ENCODE measurements at regions not wholly inside any gene's neighbourhood (a gene's known extent, or its start where the extent isn't known, plus 50 kb on each side); places are given as distances from the start of the nearest gene placed in this dataset.

- no peaks in the 10 kb centered on the region for H3K9me2 ChIP-seq (replicated peaks; ENCODE audit: control insufficient read depth, low read length)
- H4K20me1 ChIP-seq (ENCODE audit: control insufficient read depth, insufficient read depth, low read depth, low read length) = no peaks in the 10 kb centered on the region
- no peaks in the 10 kb centered on the region for H3K9me3 ChIP-seq (ENCODE audit: control insufficient read depth, insufficient read depth, low read length)
- no peak for TF ChIP-seq EZH2phosphoT487 (IDR thresholded peaks at IDR 0.05; ENCODE audit: borderline replicate concordance, low read length)
- TF ChIP-seq CTCF (IDR thresholded peaks at IDR 0.05; ENCODE audit: low read depth, low read length, poor library complexity, severe bottlenecking) = no peak
- H3K4me3 ChIP-seq (ENCODE audit: low read length) = no peak overlapping the region
- no peak overlapping the region for H3K27ac ChIP-seq (ENCODE audit: low read depth, low read length)
- H3K4me1 ChIP-seq (ENCODE audit: control insufficient read depth, low read length) = no peaks in the 10 kb centered on the region
- H3K36me3 ChIP-seq (ENCODE audit: control insufficient read depth, low read length) = no peaks in the 10 kb centered on the region
- H3K79me2 ChIP-seq (ENCODE audit: control insufficient read depth, low read length) = no peaks in the 10 kb centered on the region
- no peak overlapping the region for H3K4me2 ChIP-seq (ENCODE audit: low read length)
- H3F3A ChIP-seq (ENCODE audit: control insufficient read depth, insufficient read depth) = no peaks in the 10 kb centered on the region
- 0 out of 2 replicates have a peak, but pooled peaks cover 4% of the 10 kb centered on the region for H3K27me3 ChIP-seq (ENCODE audit: control insufficient read depth, low read length)
Observed at GRCh38 chr13:95499811-95500712, 52.5 kb upstream of the CLDN10 start.

- Histone ChIP-seq H3K9me2 (replicated peaks; ENCODE audit: control insufficient read depth, low read length) (no peaks in the 10 kb centered on the region), H3K27ac (ENCODE audit: low read depth, low read length) (no peak overlapping the region), H3K79me2 (ENCODE audit: control insufficient read depth, low read length) (no peaks in the 10 kb centered on the region)
Observed at GRCh38 chr13:95502216-95502615, 50.3 kb upstream of the CLDN10 start.

More at GRCh38 chr13:95502216-95502615, 50.3 kb upstream of the CLDN10 start:
- H3K4me1 ChIP-seq (ENCODE audit: control insufficient read depth, low read length) = no peaks in the 10 kb centered on the region
- TF ChIP-seq CTCF (IDR thresholded peaks at IDR 0.05; ENCODE audit: low read depth, low read length, poor library complexity, severe bottlenecking) (no peak), EZH2phosphoT487 (IDR thresholded peaks at IDR 0.05; ENCODE audit: borderline replicate concordance, low read length) (no peak)
- H3K4me2 ChIP-seq (ENCODE audit: low read length) = no peak overlapping the region
- 0 out of 2 replicates have a peak, but pooled peaks cover 3% of the 10 kb centered on the region for H3K27me3 ChIP-seq (ENCODE audit: control insufficient read depth, low read length)
- H3K36me3 ChIP-seq (ENCODE audit: control insufficient read depth, low read length) = no peaks in the 10 kb centered on the region
- H3K4me3 ChIP-seq (ENCODE audit: low read length) = no peak overlapping the region
- no peaks in the 10 kb centered on the region for H3F3A ChIP-seq (ENCODE audit: control insufficient read depth, insufficient read depth)
- H3K9me3 ChIP-seq (ENCODE audit: control insufficient read depth, insufficient read depth, low read length) = no peaks in the 10 kb centered on the region
- no peaks in the 10 kb centered on the region for H4K20me1 ChIP-seq (ENCODE audit: control insufficient read depth, insufficient read depth, low read depth, low read length)

Data from DOHH2 (cell line).